GM19452 (cell line): ENCODE measurements at regions not wholly inside any gene's neighbourhood (a gene's known extent, or its start where the extent isn't known, plus 50 kb on each side); places are given as distances from the start of the nearest gene placed in this dataset.

Experiments used
- ATAC-seq: cut with Tn5 transposase; IDR thresholded peaks from one replicate; pipeline ENCODE4 v1.9.1; 2021; ENCODE audit not compliant: unreplicated experiment

GRCh38 chr4:167475951-167476350 lies 241.7 kb upstream of the SPOCK3 start:
- no peak for ATAC-seq

- no peak for ATAC-seq
These were observed 257.7 kb upstream of the SPOCK3 start for GRCh38 chr4:167492007-167492406.

- no peak for ATAC-seq
These were observed 275.3 kb upstream of the SPOCK3 start for GRCh38 chr4:167509551-167509950.

- ATAC-seq, result no peak
These were observed 289.8 kb upstream of the SPOCK3 start for GRCh38 chr4:167524091-167524490.

- ATAC-seq, result no peak
These were observed 303.5 kb upstream of the SPOCK3 start for GRCh38 chr4:167537761-167538160.

- no peak for ATAC-seq
These were observed 307.0 kb upstream of the SPOCK3 start for GRCh38 chr4:167541286-167541685.

GRCh38 chr4:167544391-167544790 lies 310.1 kb upstream of the SPOCK3 start:
- ATAC-seq, result no peak

- ATAC-seq, result no peak
These were observed 315.7 kb upstream of the SPOCK3 start for GRCh38 chr4:167550021-167550420.

- peak; percentile 87 for ATAC-seq
These were observed 321.2 kb upstream of the SPOCK3 start for GRCh38 chr4:167555338-167556022.

- ATAC-seq, result no peak
These were observed 344.6 kb upstream of the SPOCK3 start for GRCh38 chr4:167578906-167579305.

- ATAC-seq, result no peak
These were observed 347.2 kb upstream of the SPOCK3 start for GRCh38 chr4:167581449-167581965.

GRCh38 chr4:167587361-167587760 lies 353.1 kb upstream of the SPOCK3 start:
- no peak for ATAC-seq

- no peak for ATAC-seq
These were observed 361.6 kb upstream of the SPOCK3 start for GRCh38 chr4:167595898-167596297.

GRCh38 chr4:167602157-167602556 lies 367.9 kb upstream of the SPOCK3 start:
- no peak for ATAC-seq

- ATAC-seq, result no peak
These were observed 372.3 kb upstream of the SPOCK3 start for GRCh38 chr4:167606551-167606950.

- no peak for ATAC-seq
These were observed 379.1 kb upstream of the SPOCK3 start for GRCh38 chr4:167613381-167613780.

- no peak for ATAC-seq
These were observed 380.6 kb upstream of the SPOCK3 start for GRCh38 chr4:167614866-167615265.

GRCh38 chr4:167616476-167616875 lies 382.2 kb upstream of the SPOCK3 start:
- ATAC-seq, result no peak

GRCh38 chr4:167622481-167623240 lies 388.4 kb upstream of the SPOCK3 start:
- ATAC-seq, result peak; percentile 95

GRCh38 chr4:167623241-167623572 lies 388.9 kb upstream of the SPOCK3 start:
- no peak for ATAC-seq

- no peak for ATAC-seq
These were observed 395.0 kb upstream of the SPOCK3 start for GRCh38 chr4:167629272-167629671.

GRCh38 chr4:167642250-167642649 lies 408.0 kb upstream of the SPOCK3 start:
- no peak for ATAC-seq
